Activated CD4-positive, CD25-positive, alpha-beta regulatory T cell (primary cell): ENCODE measurements at regions not wholly inside any gene's neighbourhood (a gene's known extent, or its start where the extent isn't known, plus 50 kb on each side); places are given as distances from the start of the nearest gene placed in this dataset.
A peak's percentile ranks its signal among the peaks of the same experiment; 100 is the strongest.

ENCODE experiments used
- DNase-seq, 4 experiments: peaks; one replicate each; lab custom pipeline; 2025; lab: John Stamatoyannopoulos, UW

DNA sequence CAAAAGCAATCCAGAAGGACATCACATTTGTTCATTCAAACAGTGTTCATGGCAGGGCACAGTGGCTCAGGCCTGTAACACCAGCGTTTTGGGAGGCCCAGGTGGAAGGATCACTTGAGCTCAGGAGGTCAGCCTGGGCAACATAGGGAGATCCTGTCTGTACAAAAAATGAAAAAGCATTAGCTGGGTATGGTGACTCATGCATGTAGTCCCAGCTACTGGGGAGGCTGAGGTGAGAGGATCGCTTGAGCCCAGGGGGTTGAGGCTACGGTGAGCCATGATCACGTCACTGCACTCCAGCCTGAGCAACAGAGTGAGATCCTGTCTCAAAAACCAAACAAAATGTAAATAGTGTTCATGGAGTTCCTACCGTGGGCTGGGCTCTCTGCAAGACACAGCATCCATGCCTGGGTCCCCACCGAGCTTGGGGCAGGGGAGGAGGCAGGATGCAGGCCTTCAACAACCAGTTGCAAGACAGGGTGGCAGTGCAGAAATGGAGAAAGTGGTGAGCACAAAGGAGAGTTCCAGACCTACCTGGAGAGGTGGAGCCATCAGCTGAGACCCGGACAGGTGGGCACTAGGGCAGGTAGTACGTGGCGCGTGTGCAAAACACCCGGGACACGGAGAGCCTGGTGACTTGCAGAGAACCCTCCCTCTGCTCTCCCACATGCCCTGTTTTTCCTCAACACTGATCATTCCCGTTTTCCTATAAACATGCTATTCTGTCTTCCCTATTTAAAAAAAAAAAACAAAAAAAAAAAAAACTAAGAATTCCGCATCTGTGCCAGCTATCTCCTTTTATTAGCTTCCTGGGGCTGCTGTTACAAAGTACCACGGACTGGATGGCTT is 138.9 kb downstream of the TOMM20 start:
- DNase-seq, result no peak

DNA sequence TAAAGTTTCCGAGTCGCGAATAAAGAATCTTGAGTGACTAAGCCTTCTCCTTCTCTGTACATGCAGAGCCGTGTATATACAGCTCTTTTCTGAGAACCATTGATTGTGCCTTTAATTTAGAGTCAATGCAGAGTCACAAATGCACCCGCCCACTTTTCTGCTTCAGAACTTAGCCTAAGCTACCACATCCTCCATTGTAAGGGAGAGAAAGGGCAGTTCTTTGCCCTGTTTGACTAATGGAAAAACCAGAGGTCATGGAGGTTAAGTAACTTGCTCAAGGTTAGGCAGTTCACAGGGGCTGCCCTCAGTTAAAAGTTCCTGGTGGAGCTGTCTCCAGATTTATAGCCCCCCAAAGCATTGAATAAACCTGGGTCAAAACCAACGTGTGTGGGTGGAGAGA is 139.6 kb downstream of the TOMM20 start:
- DNase-seq, result no peak

DNA sequence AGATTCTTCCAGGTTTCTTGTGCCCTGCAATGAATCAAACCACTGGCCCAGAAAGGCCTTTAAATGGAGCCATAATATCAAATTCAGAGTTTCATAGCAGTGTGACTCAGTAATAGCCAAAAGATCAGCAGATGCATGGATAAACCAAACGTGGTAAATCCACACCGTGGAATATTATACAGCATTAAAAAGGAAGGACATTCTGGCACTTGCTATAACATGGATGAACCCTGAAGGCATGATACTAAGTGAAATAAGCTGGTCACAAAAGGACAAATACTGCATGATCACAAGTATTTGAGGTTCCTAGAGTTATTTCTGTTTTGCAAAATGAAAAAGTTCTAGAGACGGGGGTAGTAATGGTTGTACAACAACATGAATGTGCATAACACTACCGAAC is 140.1 kb downstream of the TOMM20 start:
- no peak for DNase-seq

DNA sequence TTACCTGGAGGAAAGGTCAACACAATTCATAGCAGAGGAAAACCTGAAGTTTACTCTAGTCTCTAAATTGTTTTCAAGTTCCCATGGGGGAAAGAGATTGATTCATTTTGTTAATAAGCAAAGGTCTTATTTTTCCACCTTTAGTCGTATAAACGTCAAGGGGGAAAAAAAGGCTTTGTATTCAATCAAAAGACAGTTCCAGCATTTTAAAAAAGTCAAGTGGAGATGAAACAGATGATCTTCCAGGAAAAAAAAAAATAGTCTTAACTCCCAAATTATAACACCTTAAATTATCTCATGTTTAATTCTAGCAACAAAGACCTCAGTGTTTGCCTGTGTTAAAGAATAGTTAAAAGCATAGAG is 140.5 kb downstream of the TOMM20 start:
- DNase-seq, result no peak

DNA sequence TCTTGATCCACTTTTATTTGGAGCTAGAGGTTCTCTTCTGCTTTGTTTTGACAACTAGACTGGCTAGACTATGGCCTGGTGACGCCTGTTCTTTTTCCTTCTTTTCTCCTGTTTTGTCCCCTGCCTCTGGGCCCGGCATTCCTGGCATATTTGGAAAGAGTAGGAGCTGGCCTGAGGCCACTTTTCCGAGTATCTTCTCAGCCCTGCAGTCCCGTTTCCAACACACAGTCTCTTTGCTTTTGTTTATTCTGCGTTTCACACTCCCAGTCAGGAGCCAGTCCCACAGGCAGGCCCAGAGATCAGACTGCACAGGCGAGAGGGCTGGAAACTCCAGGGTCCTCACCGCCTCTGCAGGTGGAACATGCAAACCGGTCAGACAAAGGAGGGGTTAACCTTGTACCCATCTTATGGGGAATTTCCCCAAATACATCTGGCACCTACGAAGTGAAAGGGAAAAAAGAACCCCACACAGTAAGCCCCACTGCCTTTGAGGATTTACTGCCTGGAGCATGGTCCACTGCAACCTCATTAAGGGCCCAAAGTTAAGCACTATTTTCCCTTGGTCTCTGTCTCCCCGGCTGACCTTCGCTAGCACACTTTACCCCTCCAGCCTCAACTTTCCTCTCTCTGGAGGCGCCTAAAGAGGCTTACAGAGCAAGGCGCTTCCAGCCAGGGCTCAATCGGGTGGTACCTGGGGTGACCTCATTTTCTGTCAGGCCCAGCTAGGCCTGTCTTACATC is 141.1 kb downstream of the TOMM20 start:
- DNase-seq, result no peak

- no peak for DNase-seq
Observed at GRCh38 chr1:234986750-234987414, 141.8 kb downstream of the TOMM20 start.

DNA sequence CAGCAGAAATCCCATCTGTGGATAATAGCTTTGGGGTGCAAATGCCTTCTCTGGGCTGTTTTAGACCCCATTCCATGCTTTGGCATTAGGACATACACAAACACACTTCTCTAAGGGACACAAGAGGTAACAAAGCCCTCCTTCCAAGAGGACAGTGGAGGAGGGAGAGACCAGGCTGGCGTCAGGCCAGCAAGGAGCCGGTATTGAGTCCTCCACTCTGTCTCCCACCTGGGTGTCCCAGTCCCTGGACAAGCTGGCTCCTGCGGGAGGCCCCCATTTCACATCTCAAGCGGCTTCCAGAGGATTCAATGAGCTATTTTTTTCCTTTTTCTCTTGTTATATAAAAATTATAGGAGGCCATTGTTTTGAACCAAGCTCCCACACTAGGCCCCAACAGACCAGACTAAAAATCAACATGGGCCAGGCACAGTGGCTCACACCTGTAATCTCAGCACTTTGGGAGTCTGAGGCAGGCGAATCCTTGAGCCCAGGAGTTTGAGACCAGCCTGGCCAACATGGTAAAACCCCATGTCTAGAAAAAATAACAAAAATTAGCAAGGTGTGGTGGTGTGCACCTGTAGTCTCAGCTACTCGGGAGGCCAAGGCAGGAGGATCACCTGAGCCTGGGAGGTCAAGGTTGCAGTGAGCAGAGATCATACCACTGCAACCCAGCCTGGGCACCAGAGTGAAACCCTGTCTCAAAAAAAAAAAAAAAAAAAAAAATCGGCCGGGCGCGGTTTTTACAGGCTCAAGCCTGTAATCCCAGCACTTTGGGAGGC is 142.9 kb downstream of the TOMM20 start:
- DNase-seq, result no peak

DNA sequence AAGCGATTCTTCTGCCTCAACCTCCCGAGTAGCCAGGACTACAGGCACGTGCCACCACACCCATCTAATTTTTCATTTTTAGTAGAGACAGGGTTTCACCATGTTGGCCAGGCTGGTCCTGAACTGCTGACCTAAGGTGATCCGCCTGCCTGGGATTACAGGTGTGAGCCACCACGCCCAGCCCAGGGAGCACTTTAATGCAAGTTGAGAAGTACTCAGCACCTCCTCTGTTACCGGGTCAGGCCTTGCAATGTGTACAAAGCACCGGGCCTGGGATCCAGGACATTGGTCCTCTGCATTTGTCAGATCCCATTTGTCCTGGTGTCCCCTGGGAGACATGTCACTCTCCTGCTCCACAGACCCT is 143.6 kb downstream of the TOMM20 start:
- DNase-seq, result no peak

DNA sequence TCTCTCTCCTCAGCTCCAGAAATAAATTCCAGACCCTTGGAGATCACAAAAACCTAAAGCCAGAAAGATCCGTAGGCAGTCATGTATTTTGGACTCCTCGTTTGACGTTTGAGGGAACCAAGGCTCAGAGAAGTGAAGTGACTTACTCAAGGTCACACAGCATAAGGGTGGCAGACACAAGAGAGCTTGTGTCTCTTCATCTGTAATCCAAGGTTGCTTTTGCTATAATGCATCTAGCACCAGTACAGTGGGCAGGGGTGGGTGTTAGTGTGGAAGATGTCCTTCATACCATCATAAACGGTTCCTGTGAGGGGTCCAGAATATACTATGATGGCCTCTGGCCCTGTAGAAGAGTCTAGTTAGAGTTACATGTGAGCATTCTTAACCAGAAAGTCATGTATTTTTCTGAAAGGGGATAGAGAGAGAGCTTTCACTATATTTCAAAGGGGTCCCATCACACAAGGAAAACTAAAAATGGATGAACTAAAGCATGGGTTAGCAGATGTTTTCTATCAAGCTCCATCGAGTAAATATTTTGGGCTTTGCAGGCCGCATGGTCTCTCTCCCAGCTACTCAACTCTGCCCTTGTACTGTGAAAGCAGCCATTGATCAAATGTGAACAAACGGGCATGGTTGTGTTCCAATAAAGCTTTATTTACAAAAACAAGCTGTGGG is 144.9 kb downstream of the TOMM20 start:
- no peak for DNase-seq

DNA sequence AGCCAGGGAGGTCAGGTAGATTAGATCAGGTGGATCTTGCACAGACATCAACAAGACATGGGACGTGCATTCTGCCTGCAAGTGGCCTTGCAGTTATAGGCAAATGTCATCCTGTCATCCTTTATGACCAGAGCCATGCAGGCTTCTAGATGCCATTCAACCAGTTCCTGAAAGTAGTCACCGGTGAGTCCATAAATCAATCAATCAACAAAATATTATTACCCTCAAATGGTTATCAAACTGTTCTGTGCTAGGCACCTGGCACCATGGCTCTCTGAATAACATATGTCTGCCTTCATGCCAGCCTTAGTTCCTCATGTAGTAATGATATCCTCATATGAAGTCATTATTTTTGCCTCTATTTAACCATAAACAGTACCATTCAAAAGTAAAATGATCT is 146.9 kb downstream of the TOMM20 start:
- no peak for DNase-seq

DNA sequence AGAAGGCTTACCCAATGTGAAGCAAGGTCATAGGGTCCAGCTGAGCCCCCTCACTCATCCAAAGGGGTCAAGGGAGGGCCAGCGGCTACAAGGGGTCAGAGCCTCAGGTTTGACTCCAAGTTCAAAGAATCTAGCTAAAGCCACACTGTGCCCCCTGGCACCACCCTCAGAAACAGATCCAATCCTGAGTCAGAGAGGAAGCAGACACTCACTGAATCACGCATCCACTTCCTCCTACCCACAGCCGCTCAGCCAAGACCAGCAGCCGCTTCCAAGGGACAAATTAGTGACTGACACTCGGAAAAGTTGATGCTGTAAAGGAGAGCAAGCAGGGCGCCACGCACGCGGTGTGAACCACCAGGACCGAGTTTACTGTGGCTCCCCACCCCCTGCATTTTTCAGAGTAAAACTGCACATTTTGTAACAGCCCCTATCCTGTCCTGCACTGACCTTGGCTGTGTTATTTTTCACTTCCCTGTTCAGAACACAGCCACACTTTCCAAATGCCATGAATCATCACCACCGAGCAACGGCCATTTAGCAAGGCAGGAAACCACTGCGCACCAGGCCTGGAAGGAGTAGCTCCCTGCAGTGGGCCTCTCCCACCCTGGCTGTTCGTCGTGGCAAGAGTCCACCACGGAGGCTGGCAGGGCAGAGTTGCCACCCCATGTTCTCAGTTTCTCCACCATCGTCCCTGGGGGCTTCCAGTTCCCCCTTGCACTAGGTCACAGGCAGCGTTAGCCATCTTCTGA is 147.8 kb downstream of the TOMM20 start:
- peak; percentile 9 to 32 (median 18) for DNase-seq

- no peak for DNase-seq
Observed at GRCh38 chr1:234980291-234980644, 148.4 kb downstream of the TOMM20 start.

DNA sequence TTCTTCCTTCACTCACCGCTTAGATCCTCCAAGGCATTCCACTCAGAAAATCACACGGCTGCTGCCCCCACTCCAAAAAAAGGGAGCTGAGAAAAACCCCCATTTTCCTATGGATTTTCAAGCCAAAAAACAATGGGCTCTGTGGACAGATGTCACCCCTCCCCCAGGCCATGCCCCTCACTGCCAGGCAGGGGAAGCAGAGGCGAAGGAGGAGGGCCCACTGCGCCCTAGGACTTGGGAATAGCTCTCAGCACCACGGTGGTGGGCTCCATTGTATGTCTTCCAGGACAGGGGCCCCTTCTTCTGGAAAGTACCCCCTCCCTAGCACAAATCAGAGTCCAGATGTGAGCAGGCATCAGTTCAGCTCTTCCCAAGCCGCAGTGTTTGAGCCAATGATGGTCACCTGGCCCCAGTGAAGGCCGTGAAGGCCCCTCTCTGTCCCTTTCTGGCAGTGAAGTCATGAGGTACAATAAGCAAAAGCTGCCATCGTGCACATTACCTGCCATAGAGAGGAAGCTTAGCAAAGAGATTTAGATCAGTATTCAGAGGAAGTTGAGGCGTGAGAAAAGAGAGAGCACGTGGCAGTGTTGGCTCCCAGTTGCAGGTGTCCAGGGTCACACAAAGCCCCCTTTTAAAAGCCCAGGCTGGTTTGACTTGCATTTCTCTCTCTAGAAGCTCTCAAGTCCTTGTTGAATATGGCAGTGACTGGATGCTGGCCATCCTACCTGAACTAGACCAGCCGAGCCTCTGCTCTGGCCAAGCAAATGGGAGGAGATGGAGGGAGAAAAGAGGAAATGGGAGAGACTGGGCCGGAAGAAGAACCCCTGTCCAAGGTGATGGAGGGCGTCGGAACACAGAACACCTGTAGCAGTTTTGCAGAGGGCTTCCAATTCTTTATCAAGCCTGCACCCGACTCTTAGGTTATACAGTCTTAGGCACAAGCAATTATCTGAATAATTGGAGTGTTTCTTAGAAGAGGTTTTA is 149.0 kb downstream of the TOMM20 start:
- DNase-seq, result no peak

DNA sequence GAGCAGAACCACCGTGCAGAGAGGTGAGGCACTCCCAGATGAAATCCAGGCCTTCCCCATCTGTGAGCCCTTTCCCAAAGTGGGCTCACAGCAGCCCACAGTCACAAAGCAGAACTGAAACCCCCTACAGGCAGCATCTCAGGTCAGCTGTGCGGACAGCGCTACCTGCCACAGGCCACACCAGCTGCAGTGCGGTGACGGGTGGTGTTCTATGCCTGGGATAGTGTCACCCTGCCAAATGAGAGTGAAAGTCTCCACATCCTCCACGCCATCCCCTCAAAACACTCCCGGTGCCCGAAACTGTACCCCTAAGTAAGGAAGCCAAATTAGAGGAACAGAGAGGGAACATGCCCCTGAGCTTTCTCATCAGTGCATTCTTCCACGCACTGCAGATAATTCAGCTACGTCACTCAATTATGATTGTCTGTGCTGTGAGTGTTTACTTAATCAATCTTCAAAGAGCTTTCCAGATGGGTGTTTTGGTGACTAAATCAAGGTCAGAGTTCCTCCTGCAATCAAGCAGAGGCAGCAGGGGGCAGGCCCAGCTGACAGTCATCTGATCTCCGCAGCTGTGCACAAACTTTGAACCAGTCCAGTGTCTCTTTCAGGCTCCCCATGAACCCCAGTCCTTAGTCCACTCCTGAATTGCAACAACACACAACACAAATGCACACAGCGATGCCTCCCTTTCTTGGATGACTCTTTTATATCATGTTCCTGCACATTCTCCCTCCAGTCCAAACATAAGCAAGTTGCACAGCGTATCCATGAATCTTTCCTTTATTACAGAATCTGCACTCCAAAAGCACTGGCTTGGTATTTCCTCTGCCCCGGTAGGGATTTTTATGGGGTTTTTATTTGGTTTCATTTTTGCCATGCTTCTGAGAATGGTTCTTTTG is 150.0 kb downstream of the TOMM20 start:
- DNase-seq, result peak in 1 of 4 experiments; percentile 22

DNA sequence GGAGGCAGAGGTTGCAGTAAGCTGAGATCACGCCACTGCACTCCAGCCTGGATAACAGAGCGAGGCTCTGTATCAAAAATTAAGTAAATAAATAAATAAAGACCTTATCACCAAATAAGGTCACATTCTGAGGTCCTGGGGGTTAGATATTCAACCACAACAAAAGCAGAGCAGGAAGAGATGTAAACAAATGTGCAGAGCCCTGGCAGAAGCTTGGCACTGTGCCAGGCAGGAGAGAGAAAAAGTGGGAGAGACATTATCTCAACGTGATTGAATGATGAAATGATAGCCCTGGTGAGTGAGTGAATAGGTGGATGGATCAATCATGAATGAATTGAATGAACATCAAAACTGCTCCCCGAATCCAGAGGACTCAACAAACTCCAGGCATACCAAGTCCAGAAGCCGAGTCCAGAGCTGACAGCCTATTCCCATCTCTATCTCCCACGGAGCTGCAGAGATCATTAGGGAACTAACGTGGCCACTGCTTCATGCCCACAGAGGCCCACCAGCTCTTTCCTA is 150.7 kb downstream of the TOMM20 start:
- DNase-seq, result no peak

GRCh38 chr1:234976861-234977680 is 151.6 kb downstream of the TOMM20 start:
- DNase-seq, result no peak
